HEK293 (cell line): ENCODE measurements at regions not wholly inside any gene's neighbourhood (a gene's known extent, or its start where the extent isn't known, plus 50 kb on each side); places are given as distances from the start of the nearest gene placed in this dataset.
"Not testable (repeated sequence)": the region's sequence is repeated elsewhere in the genome, so short reads cannot be mapped to it uniquely, and the experiment has no call there.

Source experiments
- CTCF ChIA-PET: fragments of 350-600 bp; formaldehyde crosslinking; extraction: SDS; loops from one replicate; lab custom pipeline; 2021; ENCODE audit warnings: antibody characterized with exemption; lab: Yijun Ruan, JAX
- POLR2A ChIA-PET: fragments of 300-600 bp; formaldehyde crosslinking; extraction: SDS; loops from one replicate; lab custom pipeline; 2020; ENCODE audit warnings: antibody characterized with exemption, inconsistent platforms; lab: Yijun Ruan, JAX
- H3K27ac ChIP-seq: fragments of 200-500 bp; sonication (Bioruptor generic); 2 replicates; pipeline ENCODE4 v1.5.1; 2014; ENCODE audit warnings: low read depth, low read length, control low read depth, inconsistent platforms; ENCODE audit errors: extremely low read depth
- H3K36me3 ChIP-seq, 2 experiments: fragments of 200-500 bp in 1 of 2; sonication (Bioruptor generic) in 1 of 2; 1 replicate in 1 of 2; 2 replicates in 1 of 2; pipeline ENCODE4 v1.5.1; 2014 to 2017; ENCODE audit warnings: inconsistent platforms in 2 of 2, low read length in 2 of 2; ENCODE audit not compliant: control insufficient read depth in 2 of 2, insufficient read depth in 1 of 2
- H3K4me1 ChIP-seq: fragments of 200-500 bp; sonication (Bioruptor generic); 2 replicates; pipeline ENCODE4 v1.5.1; 2014; ENCODE audit warnings: mild to moderate bottlenecking, low read length, inconsistent platforms; ENCODE audit not compliant: control insufficient read depth, insufficient read depth
- H3K4me3 ChIP-seq: 2 replicates; pipeline ENCODE4 v1.5.1; 2011; ENCODE audit warnings: low read depth, mild to moderate bottlenecking, control low read depth, low read length, moderate library complexity
- H3K9me3 ChIP-seq: fragments of 200-500 bp; sonication (Bioruptor generic); 2 replicates; pipeline ENCODE4 v1.5.1; 2014; ENCODE audit warnings: low read depth, low read length, inconsistent platforms; ENCODE audit not compliant: control insufficient read depth, insufficient read depth
- BCL11B ChIP-seq: fragments of 450-650 bp; formaldehyde crosslinking; IDR thresholded peaks from 2 replicates; pipeline ENCODE4 v1.5.1; 2016; ENCODE audit warnings: low read depth, missing biosample characterization, missing genetic modification characterization
- OVOL3 ChIP-seq: fragments of 450-650 bp; formaldehyde crosslinking; IDR thresholded peaks from 2 replicates; pipeline ENCODE4 v1.5.1; 2016; ENCODE audit warnings: missing biosample characterization, missing genetic modification characterization
- REPIN1 ChIP-seq: fragments of 450-650 bp; formaldehyde crosslinking; IDR thresholded peaks from 2 replicates; pipeline ENCODE4 v1.5.1; 2017; ENCODE audit warnings: missing biosample characterization, missing genetic modification characterization, low read depth
- SCRT1 ChIP-seq: fragments of 450-650 bp; formaldehyde crosslinking; IDR thresholded peaks from 2 replicates; pipeline ENCODE4 v1.5.1; 2016; ENCODE audit warnings: missing biosample characterization, missing genetic modification characterization, borderline replicate concordance
- SP7 ChIP-seq: fragments of 450-650 bp; formaldehyde crosslinking; IDR thresholded peaks from 2 replicates; pipeline ENCODE4 v1.5.1; 2016; ENCODE audit warnings: missing biosample characterization, missing genetic modification characterization
- TRIM28 ChIP-seq: IDR thresholded peaks from 2 replicates; pipeline ENCODE4 v1.6.1; 2011; ENCODE audit warnings: low read length, control low read depth, borderline replicate concordance
- YY1 ChIP-seq: fragments of 450-650 bp; formaldehyde crosslinking; IDR thresholded peaks from 2 replicates; pipeline ENCODE4 v1.5.1; 2018; ENCODE audit warnings: missing biosample characterization, missing genetic modification characterization
- ZBTB7A ChIP-seq: fragments of 450-650 bp; formaldehyde crosslinking; IDR thresholded peaks from 2 replicates; pipeline ENCODE4 v1.5.1; 2016; ENCODE audit warnings: low read depth, missing biosample characterization, missing genetic modification characterization
- ZNF146 ChIP-seq: fragments of 450-650 bp; formaldehyde crosslinking; IDR thresholded peaks from 2 replicates; pipeline ENCODE4 v1.5.1; 2016; ENCODE audit warnings: missing biosample characterization, missing genetic modification characterization
- ZNF174 ChIP-seq: fragments of 450-650 bp; formaldehyde crosslinking; IDR thresholded peaks from 2 replicates; pipeline ENCODE4 v1.5.0; 2017; ENCODE audit warnings: missing biosample characterization, mild to moderate bottlenecking, missing genetic modification characterization
- ZNF24 ChIP-seq: fragments of 450-650 bp; formaldehyde crosslinking; IDR thresholded peaks from 2 replicates; pipeline ENCODE4 v1.5.1; 2016; ENCODE audit warnings: missing biosample characterization, missing genetic modification characterization
- ZNF266 ChIP-seq: fragments of 450-650 bp; formaldehyde crosslinking; IDR thresholded peaks from 2 replicates; pipeline ENCODE4 v1.5.1; 2016; ENCODE audit warnings: missing biosample characterization, missing genetic modification characterization, low read depth
- ZNF394 ChIP-seq: fragments of 450-650 bp; formaldehyde crosslinking; IDR thresholded peaks from 2 replicates; pipeline ENCODE4 v1.5.1; 2016; ENCODE audit warnings: missing biosample characterization, missing genetic modification characterization, mild to moderate bottlenecking, moderate library complexity, borderline replicate concordance
- ZNF423 ChIP-seq: fragments of 450-650 bp; formaldehyde crosslinking; IDR thresholded peaks from 2 replicates; pipeline ENCODE4 v1.5.1; 2016; ENCODE audit warnings: missing biosample characterization, missing genetic modification characterization
- ZNF501 ChIP-seq: fragments of 450-650 bp; formaldehyde crosslinking; IDR thresholded peaks from 2 replicates; pipeline ENCODE4 v1.5.1; 2016; ENCODE audit warnings: missing biosample characterization, missing genetic modification characterization
- ZNF548 ChIP-seq: fragments of 450-650 bp; formaldehyde crosslinking; IDR thresholded peaks from 2 replicates; pipeline ENCODE4 v1.5.1; 2016; ENCODE audit warnings: missing biosample characterization, missing genetic modification characterization
- ZNF555 ChIP-seq: fragments of 450-650 bp; formaldehyde crosslinking; conservative IDR thresholded peaks from 2 replicates; pipeline ENCODE4 v1.5.1; 2017; ENCODE audit warnings: missing biosample characterization, mild to moderate bottlenecking, missing genetic modification characterization, inconsistent platforms
- ZNF621 ChIP-seq: fragments of 450-650 bp; formaldehyde crosslinking; IDR thresholded peaks from 2 replicates; pipeline ENCODE4 v1.5.1; 2017; ENCODE audit warnings: missing biosample characterization, missing genetic modification characterization
- ZNF677 ChIP-seq: fragments of 450-650 bp; IDR thresholded peaks from 2 replicates; pipeline ENCODE4 v1.5.0; 2018; ENCODE audit warnings: missing biosample characterization, mild to moderate bottlenecking, missing genetic modification characterization, moderate library complexity
- ZSCAN16 ChIP-seq: fragments of 450-650 bp; formaldehyde crosslinking; IDR thresholded peaks from 2 replicates; pipeline ENCODE4 v1.5.1; 2016; ENCODE audit warnings: missing biosample characterization, missing genetic modification characterization
- ZSCAN23 ChIP-seq: fragments of 450-650 bp; formaldehyde crosslinking; IDR thresholded peaks from 2 replicates; pipeline ENCODE4 v1.5.1; 2016; ENCODE audit warnings: missing biosample characterization, missing genetic modification characterization
- ZSCAN30 ChIP-seq: fragments of 450-650 bp; IDR thresholded peaks from 2 replicates; pipeline ENCODE4 v1.5.1; 2018; ENCODE audit warnings: missing biosample characterization, mild to moderate bottlenecking, missing genetic modification characterization, moderate library complexity
- ZXDB ChIP-seq: fragments of 450-650 bp; formaldehyde crosslinking; IDR thresholded peaks from 2 replicates; pipeline ENCODE4 v1.5.1; 2016; ENCODE audit warnings: missing biosample characterization, missing genetic modification characterization
- TF ChIP-seq, protein P1 (sequence below): fragments of 450-650 bp; formaldehyde crosslinking; IDR thresholded peaks from 2 replicates; pipeline ENCODE4 v1.5.1; 2017; ENCODE audit warnings: missing biosample characterization, missing genetic modification characterization
- TF ChIP-seq, protein P2 (sequence below): fragments of 450-650 bp; formaldehyde crosslinking; IDR thresholded peaks from 2 replicates; pipeline ENCODE4; 2016; ENCODE audit warnings: missing biosample characterization, missing genetic modification characterization
- TF ChIP-seq, protein P3 (sequence below): fragments of 450-650 bp; formaldehyde crosslinking; IDR thresholded peaks from 2 replicates; pipeline ENCODE4 v1.5.1; 2017; ENCODE audit warnings: missing biosample characterization, missing genetic modification characterization
- TF ChIP-seq, protein P4 (sequence below): fragments of 450-650 bp; formaldehyde crosslinking; IDR thresholded peaks from 2 replicates; pipeline ENCODE4 v1.5.1; 2016; ENCODE audit warnings: missing biosample characterization, missing genetic modification characterization
- TF ChIP-seq, protein P5 (sequence below): fragments of 450-650 bp; formaldehyde crosslinking; IDR thresholded peaks from 2 replicates; pipeline ENCODE4 v1.5.1; 2016; ENCODE audit warnings: missing biosample characterization, missing genetic modification characterization, borderline replicate concordance

DNA sequence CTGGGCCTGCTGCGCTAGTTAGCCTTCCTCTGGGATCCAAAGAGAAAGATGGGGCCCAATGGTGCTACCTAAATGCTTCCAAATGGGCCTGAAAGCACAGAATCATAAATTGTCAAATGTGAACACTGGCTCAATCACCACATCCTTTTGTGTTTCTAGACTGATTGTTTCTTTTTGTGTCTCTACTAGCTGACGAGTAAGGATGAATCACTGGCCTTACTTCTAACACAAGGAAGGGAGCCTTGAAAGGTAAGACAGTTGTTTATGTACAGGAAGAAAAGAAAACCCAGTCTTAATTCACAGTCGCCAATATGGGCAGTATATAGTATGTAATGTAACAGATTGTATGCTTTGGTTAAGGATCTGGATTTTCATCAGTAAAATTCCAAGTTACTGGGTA lies 89.5 kb downstream of the ZNF92 start:
- ChIA-PET POLR2A (no interaction called here), CTCF (no interaction called here)
- H3K4me3 ChIP-seq, result no peak overlapping the region
- H3K27ac ChIP-seq, result no peak overlapping the region
- TF ChIP-seq, protein P1, sequence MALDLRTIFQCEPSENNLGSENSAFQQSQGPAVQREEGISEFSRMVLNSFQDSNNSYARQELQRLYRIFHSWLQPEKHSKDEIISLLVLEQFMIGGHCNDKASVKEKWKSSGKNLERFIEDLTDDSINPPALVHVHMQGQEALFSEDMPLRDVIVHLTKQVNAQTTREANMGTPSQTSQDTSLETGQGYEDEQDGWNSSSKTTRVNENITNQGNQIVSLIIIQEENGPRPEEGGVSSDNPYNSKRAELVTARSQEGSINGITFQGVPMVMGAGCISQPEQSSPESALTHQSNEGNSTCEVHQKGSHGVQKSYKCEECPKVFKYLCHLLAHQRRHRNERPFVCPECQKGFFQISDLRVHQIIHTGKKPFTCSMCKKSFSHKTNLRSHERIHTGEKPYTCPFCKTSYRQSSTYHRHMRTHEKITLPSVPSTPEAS (tag by site-specific recombination), result no peak
- TF ChIP-seq ZNF548 (tag by site-specific recombination), result no peak
- TF ChIP-seq ZNF501 (tag by site-specific recombination), result no peak
- no peak for TF ChIP-seq OVOL3 (tag by site-specific recombination)
- no peak for TF ChIP-seq ZSCAN23 (tag by site-specific recombination)
- TF ChIP-seq BCL11B, result no peak
- TF ChIP-seq SCRT1, result no peak
- TF ChIP-seq, protein P2, sequence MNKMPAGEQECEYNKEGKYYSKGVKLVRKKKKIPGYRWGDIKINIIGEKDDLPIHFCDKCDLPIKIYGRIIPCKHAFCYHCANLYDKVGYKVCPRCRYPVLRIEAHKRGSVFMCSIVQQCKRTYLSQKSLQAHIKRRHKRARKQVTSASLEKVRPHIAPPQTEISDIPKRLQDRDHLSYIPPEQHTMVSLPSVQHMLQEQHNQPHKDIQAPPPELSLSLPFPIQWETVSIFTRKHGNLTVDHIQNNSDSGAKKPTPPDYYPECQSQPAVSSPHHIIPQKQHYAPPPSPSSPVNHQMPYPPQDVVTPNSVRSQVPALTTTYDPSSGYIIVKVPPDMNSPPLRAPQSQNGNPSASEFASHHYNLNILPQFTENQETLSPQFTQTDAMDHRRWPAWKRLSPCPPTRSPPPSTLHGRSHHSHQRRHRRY (tag by site-specific recombination), result no peak
- TF ChIP-seq ZNF24, result no peak
- TF ChIP-seq ZSCAN30 (tag by site-specific recombination), result no peak
- no peak for TF ChIP-seq ZNF423 (tag by site-specific recombination)
- no peak for TF ChIP-seq TRIM28
- no peak for TF ChIP-seq SP7 (tag by site-specific recombination)
- TF ChIP-seq, protein P3, sequence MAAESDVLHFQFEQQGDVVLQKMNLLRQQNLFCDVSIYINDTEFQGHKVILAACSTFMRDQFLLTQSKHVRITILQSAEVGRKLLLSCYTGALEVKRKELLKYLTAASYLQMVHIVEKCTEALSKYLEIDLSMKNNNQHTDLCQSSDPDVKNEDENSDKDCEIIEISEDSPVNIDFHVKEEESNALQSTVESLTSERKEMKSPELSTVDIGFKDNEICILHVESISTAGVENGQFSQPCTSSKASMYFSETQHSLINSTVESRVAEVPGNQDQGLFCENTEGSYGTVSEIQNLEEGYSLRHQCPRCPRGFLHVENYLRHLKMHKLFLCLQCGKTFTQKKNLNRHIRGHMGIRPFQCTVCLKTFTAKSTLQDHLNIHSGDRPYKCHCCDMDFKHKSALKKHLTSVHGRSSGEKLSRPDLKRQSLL (tag by site-specific recombination), result no peak
- TF ChIP-seq ZNF146 (tag by site-specific recombination), result no peak
- TF ChIP-seq, protein P4, sequence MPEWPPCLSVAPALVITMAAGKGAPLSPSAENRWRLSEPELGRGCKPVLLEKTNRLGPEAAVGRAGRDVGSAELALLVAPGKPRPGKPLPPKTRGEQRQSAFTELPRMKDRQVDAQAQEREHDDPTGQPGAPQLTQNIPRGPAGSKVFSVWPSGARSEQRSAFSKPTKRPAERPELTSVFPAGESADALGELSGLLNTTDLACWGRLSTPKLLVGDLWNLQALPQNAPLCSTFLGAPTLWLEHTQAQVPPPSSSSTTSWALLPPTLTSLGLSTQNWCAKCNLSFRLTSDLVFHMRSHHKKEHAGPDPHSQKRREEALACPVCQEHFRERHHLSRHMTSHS, result no peak
- no peak for TF ChIP-seq REPIN1 (tag by site-specific recombination)
- TF ChIP-seq ZNF555 (tag by site-specific recombination), result no peak
- TF ChIP-seq ZNF174 (tag by site-specific recombination), result no peak
- TF ChIP-seq ZNF621 (tag by site-specific recombination), result no peak
- no peaks in the 10 kb centered on the region for H3K4me1 ChIP-seq
- no peaks in the 10 kb centered on the region for H3K36me3 ChIP-seq
- no peaks in the 10 kb centered on the region for H3K9me3 ChIP-seq

DNA sequence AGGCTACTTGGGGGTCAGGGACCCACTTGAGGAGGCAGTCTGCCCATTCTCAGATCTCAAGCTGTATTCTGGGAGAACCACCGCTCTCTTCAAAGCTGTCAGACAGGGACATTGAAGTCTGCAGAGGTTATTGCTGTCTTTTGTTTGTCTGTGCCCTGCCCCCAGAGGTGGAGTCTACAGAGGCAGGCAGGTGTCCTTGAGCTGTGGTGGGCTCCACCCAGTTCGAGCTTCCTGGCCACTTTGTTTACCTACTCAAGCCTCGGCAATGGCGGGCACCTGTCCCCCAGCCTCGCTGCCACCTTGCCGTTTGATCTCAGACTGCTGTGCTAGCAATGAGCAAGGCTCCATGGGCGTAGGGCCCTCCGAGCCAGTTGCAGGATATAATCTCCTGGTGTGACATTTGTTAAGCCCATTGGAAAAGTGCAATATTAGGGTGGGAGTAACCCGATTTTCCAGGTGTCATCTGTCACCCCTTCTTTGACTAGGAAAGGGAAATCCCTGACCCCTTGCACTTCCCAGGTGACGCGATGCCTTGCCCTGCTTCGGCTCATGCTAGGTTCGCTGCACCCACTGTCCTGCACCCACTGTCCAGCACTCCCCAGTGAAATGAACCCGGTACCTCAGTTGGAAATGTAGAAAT lies 96.4 kb downstream of the ZNF92 start:
- H3K9me3 ChIP-seq, H3K4me1 ChIP-seq, H3K4me3 ChIP-seq, H3K27ac ChIP-seq, POLR2A ChIA-PET, H3K36me3 ChIP-seq, CTCF ChIA-PET: not testable (repeated sequence)

DNA sequence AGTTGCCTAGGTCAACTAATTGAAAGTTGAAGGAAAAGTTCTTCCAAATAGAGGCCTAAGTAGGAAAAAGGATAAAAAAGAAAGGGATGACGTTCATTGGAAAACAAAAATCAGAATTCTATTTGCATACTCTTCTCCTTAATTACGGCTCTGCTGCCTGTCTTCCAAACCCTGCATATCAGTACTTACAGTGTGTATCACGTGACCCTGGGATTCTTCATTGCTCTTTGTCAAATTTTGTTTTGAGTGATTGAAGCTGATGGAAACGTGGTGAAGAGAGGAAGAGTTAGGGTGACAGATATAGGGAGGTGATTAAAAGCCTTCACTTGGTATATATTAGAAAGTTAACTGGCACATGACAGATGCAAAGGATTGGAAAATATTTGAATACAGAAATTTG lies 97.9 kb downstream of the ZNF92 start:
- H3K27ac ChIP-seq, result no peak overlapping the region
- H3K9me3 ChIP-seq, result no peaks in the 10 kb centered on the region
- H3K4me3 ChIP-seq, result no peak overlapping the region
- no peaks in the 10 kb centered on the region for H3K36me3 ChIP-seq
- POLR2A ChIA-PET, result no interaction called here
- CTCF ChIA-PET, result no interaction called here
- no peaks in the 10 kb centered on the region for H3K4me1 ChIP-seq
- TF ChIP-seq ZSCAN16 (tag by site-specific recombination) (no peak), ZBTB7A (tag by site-specific recombination) (no peak), ZNF677 (tag by site-specific recombination) (no peak), ZNF266 (no peak), ZNF394 (tag by site-specific recombination) (no peak), YY1 (no peak), ZXDB (tag by site-specific recombination) (no peak)
- TF ChIP-seq, protein P5, sequence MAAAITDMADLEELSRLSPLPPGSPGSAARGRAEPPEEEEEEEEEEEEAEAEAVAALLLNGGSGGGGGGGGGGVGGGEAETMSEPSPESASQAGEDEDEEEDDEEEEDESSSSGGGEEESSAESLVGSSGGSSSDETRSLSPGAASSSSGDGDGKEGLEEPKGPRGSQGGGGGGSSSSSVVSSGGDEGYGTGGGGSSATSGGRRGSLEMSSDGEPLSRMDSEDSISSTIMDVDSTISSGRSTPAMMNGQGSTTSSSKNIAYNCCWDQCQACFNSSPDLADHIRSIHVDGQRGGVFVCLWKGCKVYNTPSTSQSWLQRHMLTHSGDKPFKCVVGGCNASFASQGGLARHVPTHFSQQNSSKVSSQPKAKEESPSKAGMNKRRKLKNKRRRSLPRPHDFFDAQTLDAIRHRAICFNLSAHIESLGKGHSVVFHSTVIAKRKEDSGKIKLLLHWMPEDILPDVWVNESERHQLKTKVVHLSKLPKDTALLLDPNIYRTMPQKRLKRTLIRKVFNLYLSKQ (tag by site-specific recombination), result no peak
